ENCODE measurements at regions not wholly inside any gene's neighbourhood (a gene's known extent, or its start where the extent isn't known, plus 50 kb on each side); places are given as distances from the start of the nearest gene placed in this dataset.

DNA sequence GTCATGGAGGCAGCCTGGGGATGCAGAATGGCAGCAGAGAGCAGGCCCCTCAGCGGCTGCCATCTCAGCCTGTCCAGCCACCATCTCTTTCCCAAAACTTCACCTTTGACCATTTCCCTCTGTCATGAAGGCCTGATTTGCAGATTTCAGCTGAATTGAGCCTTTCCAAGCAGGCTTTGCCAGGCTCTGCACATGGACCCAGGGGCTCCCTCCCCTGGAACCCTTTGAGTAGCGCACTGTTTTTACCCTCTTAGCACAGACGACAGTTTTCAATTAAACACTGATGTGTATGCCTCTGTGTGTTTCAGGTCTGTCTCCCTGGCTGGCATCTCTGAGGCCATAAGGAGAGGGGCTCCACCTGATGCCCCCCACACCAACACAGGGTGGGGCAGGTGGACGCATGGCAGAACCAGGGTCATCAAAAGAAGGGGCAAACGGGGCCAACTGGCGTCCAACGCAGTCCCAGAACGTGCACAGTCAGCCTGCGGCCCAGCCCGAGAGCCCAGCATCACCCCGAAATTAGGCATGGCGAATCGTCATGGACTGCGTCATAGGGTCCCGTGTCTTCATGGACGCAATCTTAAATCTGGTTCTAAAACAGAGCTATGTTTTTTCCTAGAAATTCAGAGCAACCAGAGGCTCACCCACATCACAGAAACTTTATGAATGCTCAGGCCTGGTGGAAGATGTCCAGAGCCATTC lies 185.0 kb upstream of the TCERG1L start:
- CTCF ChIA-PET: no interaction called here
- no TSS peak for BruUV-seq (replicated peaks)
- no peak overlapping the region for H3K9ac ChIP-seq (replicated peaks; ENCODE audit: extremely low read depth, insufficient read depth, low read length)
- dilution Hi-C loops (cut with MboI; ENCODE audit: extremely low pct_ligation_motif_present, low sequenced_read_pairs) (no loop called here), intact Hi-C loops (cut with micrococcal nuclease) (no loop called here)
- POLR2A ChIA-PET: no interaction called here
- no peak for FAIRE-seq
- H4K20me1 ChIP-seq (replicated peaks; ENCODE audit: control insufficient read depth, extremely low read depth, insufficient read depth, low read length): no peaks in the 10 kb centered on the region
- H2AFZ ChIP-seq (ENCODE audit: low read depth, low read length): no peak overlapping the region
- no peaks in the 10 kb centered on the region for H3K79me2 ChIP-seq (ENCODE audit: control insufficient read depth, insufficient read depth, low read length)
- peaks cover 14% of the 10 kb centered on the region for H3K9me3 ChIP-seq (replicated peaks; ENCODE audit: control insufficient read depth, insufficient read depth, low read length)
- no peak for DNase-seq (ENCODE audit: low read depth, low spot score)
- no peaks in the 10 kb centered on the region for H3K36me3 ChIP-seq (ENCODE audit: control insufficient read depth in 2 of 2, extremely low read depth in 1 of 2, insufficient read depth in 2 of 2, low read length in 2 of 2)
- H3K9me1 ChIP-seq (replicated peaks; ENCODE audit: control insufficient read depth, extremely low read depth, insufficient read depth, low read length): no peaks in the 10 kb centered on the region
- no peak overlapping the region for H3K4me2 ChIP-seq (ENCODE audit: insufficient read depth, low read length)
- TF ChIP-seq EZH2 (IDR thresholded peaks at IDR 0.05; ENCODE audit: borderline replicate concordance, low read depth, low read length, severe bottlenecking) (no peak), GATA2 (IDR thresholded peaks at IDR 0.05; ENCODE audit: insufficient read depth, insufficient read length, low read depth, low read length) (no peak), POLR2A (IDR thresholded peaks at IDR 0.05; ENCODE audit: low read depth, low read length) (no peak), FOS (IDR thresholded peaks at IDR 0.05; ENCODE audit: borderline replicate concordance, insufficient read depth, low read length) (no peak)
- TF ChIP-seq, protein P1, sequence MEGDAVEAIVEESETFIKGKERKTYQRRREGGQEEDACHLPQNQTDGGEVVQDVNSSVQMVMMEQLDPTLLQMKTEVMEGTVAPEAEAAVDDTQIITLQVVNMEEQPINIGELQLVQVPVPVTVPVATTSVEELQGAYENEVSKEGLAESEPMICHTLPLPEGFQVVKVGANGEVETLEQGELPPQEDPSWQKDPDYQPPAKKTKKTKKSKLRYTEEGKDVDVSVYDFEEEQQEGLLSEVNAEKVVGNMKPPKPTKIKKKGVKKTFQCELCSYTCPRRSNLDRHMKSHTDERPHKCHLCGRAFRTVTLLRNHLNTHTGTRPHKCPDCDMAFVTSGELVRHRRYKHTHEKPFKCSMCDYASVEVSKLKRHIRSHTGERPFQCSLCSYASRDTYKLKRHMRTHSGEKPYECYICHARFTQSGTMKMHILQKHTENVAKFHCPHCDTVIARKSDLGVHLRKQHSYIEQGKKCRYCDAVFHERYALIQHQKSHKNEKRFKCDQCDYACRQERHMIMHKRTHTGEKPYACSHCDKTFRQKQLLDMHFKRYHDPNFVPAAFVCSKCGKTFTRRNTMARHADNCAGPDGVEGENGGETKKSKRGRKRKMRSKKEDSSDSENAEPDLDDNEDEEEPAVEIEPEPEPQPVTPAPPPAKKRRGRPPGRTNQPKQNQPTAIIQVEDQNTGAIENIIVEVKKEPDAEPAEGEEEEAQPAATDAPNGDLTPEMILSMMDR (IDR thresholded peaks at IDR 0.05; ENCODE audit: extremely low read depth in 1 of 2, insufficient read depth in 1 of 2, low read depth in 1 of 2, low read length in 2 of 2): no peak
- no peaks in the 10 kb centered on the region for H3K27me3 ChIP-seq (ENCODE audit: control insufficient read depth in 2 of 2, insufficient read depth in 2 of 2, low read length in 2 of 2)
- H3K27ac ChIP-seq (ENCODE audit: insufficient read depth, low read depth, low read length): no peak overlapping the region
- H3K4me3 ChIP-seq (replicated peaks in 1 of 3; ENCODE audit: insufficient read depth in 1 of 3, low read depth in 1 of 3, low read length in 3 of 3): no peak overlapping the region
- no peaks in the 10 kb centered on the region for H3K4me1 ChIP-seq (ENCODE audit: control insufficient read depth, extremely low read depth, insufficient read depth, low read length)

DNA sequence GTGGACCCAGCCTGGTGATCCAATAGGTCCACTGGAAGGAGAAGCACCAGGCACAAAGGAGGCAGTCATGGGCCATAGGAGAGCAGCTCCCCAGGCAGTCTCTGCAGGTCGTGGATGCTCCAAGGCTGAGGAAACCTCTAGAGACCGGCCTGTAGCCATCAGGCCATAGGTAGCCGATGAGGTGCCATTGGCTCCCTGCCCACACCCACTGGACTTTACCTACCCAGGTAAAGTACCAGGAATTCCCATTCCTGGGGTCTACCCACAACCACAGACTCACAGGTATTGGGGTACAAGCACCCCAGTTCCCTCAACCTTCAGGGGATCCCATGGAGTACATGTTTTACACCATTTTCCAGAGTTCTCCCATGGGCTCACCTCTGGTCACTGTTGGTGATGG lies 188.0 kb upstream of the TCERG1L start:
- CTCF ChIA-PET: no interaction called here
- Histone ChIP-seq H3K9me1 (replicated peaks; ENCODE audit: control insufficient read depth, extremely low read depth, insufficient read depth, low read length) (no peaks in the 10 kb centered on the region), H2AFZ (ENCODE audit: low read depth, low read length) (no peak overlapping the region), H3K9me3 (replicated peaks; ENCODE audit: control insufficient read depth, insufficient read depth, low read length) (peaks cover 11% of the 10 kb centered on the region), H3K27ac (ENCODE audit: insufficient read depth, low read depth, low read length) (no peak overlapping the region), H3K9ac (replicated peaks; ENCODE audit: extremely low read depth, insufficient read depth, low read length) (no peak overlapping the region), H3K4me1 (ENCODE audit: control insufficient read depth, extremely low read depth, insufficient read depth, low read length) (no peaks in the 10 kb centered on the region), H3K4me2 (ENCODE audit: insufficient read depth, low read length) (no peak overlapping the region), H3K36me3 (ENCODE audit: control insufficient read depth in 2 of 2, extremely low read depth in 1 of 2, insufficient read depth in 2 of 2, low read length in 2 of 2) (no peaks in the 10 kb centered on the region), H3K79me2 (ENCODE audit: control insufficient read depth, insufficient read depth, low read length) (no peaks in the 10 kb centered on the region), H3K4me3 (replicated peaks in 1 of 3; ENCODE audit: insufficient read depth in 1 of 3, low read depth in 1 of 3, low read length in 3 of 3) (no peak overlapping the region), H4K20me1 (replicated peaks; ENCODE audit: control insufficient read depth, extremely low read depth, insufficient read depth, low read length) (no peaks in the 10 kb centered on the region), H3K27me3 (ENCODE audit: control insufficient read depth in 2 of 2, insufficient read depth in 2 of 2, low read length in 2 of 2) (no peaks in the 10 kb centered on the region)
- FAIRE-seq: no peak
- intact Hi-C loops (cut with micrococcal nuclease): no loop called here
- no TSS peak for BruUV-seq (replicated peaks)
- dilution Hi-C loops (cut with MboI; ENCODE audit: extremely low pct_ligation_motif_present, low sequenced_read_pairs): no loop called here
- no peak for DNase-seq (ENCODE audit: low read depth, low spot score)
- POLR2A ChIA-PET: no interaction called here
- no peak for TF ChIP-seq GATA2 (IDR thresholded peaks at IDR 0.05; ENCODE audit: insufficient read depth, insufficient read length, low read depth, low read length)
- no peak for TF ChIP-seq JUN (IDR thresholded peaks at IDR 0.05; ENCODE audit: borderline replicate concordance, insufficient read depth, insufficient read length, low read depth)
- TF ChIP-seq, protein P1 (IDR thresholded peaks at IDR 0.05; ENCODE audit: extremely low read depth in 1 of 2, insufficient read depth in 1 of 2, low read depth in 1 of 2, low read length in 2 of 2): no peak
- TF ChIP-seq POLR2AphosphoS5 (IDR thresholded peaks at IDR 0.05; ENCODE audit: insufficient read depth, low read depth, low read length): no peak
- no peak for TF ChIP-seq MYC (IDR thresholded peaks at IDR 0.05; ENCODE audit: low read depth, low read length)
- TF ChIP-seq POLR2A (IDR thresholded peaks at IDR 0.05; ENCODE audit: low read depth, low read length): no peak
- TF ChIP-seq EZH2 (IDR thresholded peaks at IDR 0.05; ENCODE audit: borderline replicate concordance, low read depth, low read length, severe bottlenecking): no peak
- no peak for TF ChIP-seq FOS (IDR thresholded peaks at IDR 0.05; ENCODE audit: borderline replicate concordance, insufficient read depth, low read length)
- TF ChIP-seq, protein P2, sequence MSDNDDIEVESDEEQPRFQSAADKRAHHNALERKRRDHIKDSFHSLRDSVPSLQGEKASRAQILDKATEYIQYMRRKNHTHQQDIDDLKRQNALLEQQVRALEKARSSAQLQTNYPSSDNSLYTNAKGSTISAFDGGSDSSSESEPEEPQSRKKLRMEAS (IDR thresholded peaks at IDR 0.05; ENCODE audit: insufficient read depth, insufficient read length): no peak
